DOHH2 (cell line): ENCODE measurements at regions not wholly inside any gene's neighbourhood (a gene's known extent, or its start where the extent isn't known, plus 50 kb on each side); places are given as distances from the start of the nearest gene placed in this dataset.

Experiments
- H3F3A ChIP-seq: fragments of 200-600 bp; sonication (generic), shearing (Covaris generic); 2 replicates; pipeline ENCODE4 v1.6.0; 2016; ENCODE audit warnings: antibody characterized with exemption, mild to moderate bottlenecking; ENCODE audit not compliant: control insufficient read depth, insufficient read depth
- H3K27ac ChIP-seq: fragments of 200-600 bp; sonication (generic); 2 replicates; pipeline ENCODE4 v1.5.1; 2014; ENCODE audit warnings: low read depth, mild to moderate bottlenecking, low read length, moderate library complexity
- H3K27me3 ChIP-seq: fragments of 200-600 bp; sonication (generic); 2 replicates; pipeline ENCODE4 v1.6.1; 2014; ENCODE audit warnings: mild to moderate bottlenecking, low read length, mixed read lengths; ENCODE audit not compliant: control insufficient read depth
- H3K36me3 ChIP-seq: fragments of 200-600 bp; sonication (generic); 2 replicates; pipeline ENCODE4 v1.6.1; 2014; ENCODE audit warnings: mild to moderate bottlenecking, low read length, moderate library complexity, mixed read lengths; ENCODE audit not compliant: control insufficient read depth
- H3K4me1 ChIP-seq: fragments of 200-600 bp; sonication (generic); 2 replicates; pipeline ENCODE4 v1.6.1; 2014; ENCODE audit warnings: mild to moderate bottlenecking, low read length, mixed read lengths; ENCODE audit not compliant: control insufficient read depth
- H3K4me2 ChIP-seq: fragments of 200-600 bp; sonication (generic); 2 replicates; pipeline ENCODE4 v1.6.0; 2014; ENCODE audit warnings: mild to moderate bottlenecking, low read length, moderate library complexity
- H3K4me3 ChIP-seq: fragments of 200-600 bp; sonication (generic); 2 replicates; pipeline ENCODE4 v1.5.1; 2014; ENCODE audit warnings: mild to moderate bottlenecking, low read length, mixed read lengths
- H3K79me2 ChIP-seq: fragments of 200-600 bp; sonication (generic); 2 replicates; pipeline ENCODE4 v1.6.1; 2014; ENCODE audit warnings: mild to moderate bottlenecking, low read length, mixed read lengths; ENCODE audit not compliant: control insufficient read depth
- H3K9me2 ChIP-seq: fragments of 200-600 bp; sonication (generic); replicated peaks from 2 replicates; pipeline ENCODE4 v1.6.1; 2014; ENCODE audit warnings: mild to moderate bottlenecking, low read length, mixed read lengths; ENCODE audit not compliant: control insufficient read depth
- H3K9me3 ChIP-seq: fragments of 200-600 bp; sonication (generic); 2 replicates; pipeline ENCODE4 v1.6.1; 2014; ENCODE audit warnings: antibody characterized with exemption, low read length, mixed read lengths; ENCODE audit not compliant: control insufficient read depth, insufficient read depth
- H4K20me1 ChIP-seq: fragments of 200-600 bp; sonication (generic); 2 replicates; pipeline ENCODE4 v1.6.0; 2014; ENCODE audit warnings: low read depth, mild to moderate bottlenecking, antibody characterized with exemption, low read length, moderate library complexity; ENCODE audit not compliant: control insufficient read depth, insufficient read depth
- CTCF ChIP-seq: fragments of 200-600 bp; sonication (generic); IDR thresholded peaks from one replicate; pipeline ENCODE4 v1.5.1; 2014; ENCODE audit warnings: antibody characterized with exemption, mild to moderate bottlenecking, low read depth, low read length; ENCODE audit not compliant: poor library complexity, severe bottlenecking
- EZH2phosphoT487 ChIP-seq: fragments of 200-600 bp; sonication (generic); IDR thresholded peaks from 2 replicates; pipeline ENCODE4 v1.6.1; 2017; ENCODE audit warnings: borderline replicate concordance, mild to moderate bottlenecking, antibody characterized with exemption, low read length, moderate library complexity, mixed read lengths

GRCh38 chr12:77366616-77367015, 301.2 kb upstream of the E2F7 start:
- Histone ChIP-seq H3K36me3 (no peaks in the 10 kb centered on the region), H3K4me3 (no peak overlapping the region), H3K27me3 (no peaks in the 10 kb centered on the region), H4K20me1 (no peaks in the 10 kb centered on the region), H3K79me2 (no peaks in the 10 kb centered on the region), H3K9me3 (no peaks in the 10 kb centered on the region), H3K9me2 (no peaks in the 10 kb centered on the region), H3F3A (no peaks in the 10 kb centered on the region), H3K4me1 (no peaks in the 10 kb centered on the region), H3K27ac (no peak overlapping the region), H3K4me2 (no peak overlapping the region)
- no peak for TF ChIP-seq CTCF
- no peak for TF ChIP-seq EZH2phosphoT487

GRCh38 chr12:77364400-77364799, 299.0 kb upstream of the E2F7 start:
- no peaks in the 10 kb centered on the region for H3K27me3 ChIP-seq
- H3K9me3 ChIP-seq: no peaks in the 10 kb centered on the region
- no peaks in the 10 kb centered on the region for H4K20me1 ChIP-seq
- H3K27ac ChIP-seq: no peak overlapping the region
- H3K4me1 ChIP-seq: no peaks in the 10 kb centered on the region
- H3K79me2 ChIP-seq: no peaks in the 10 kb centered on the region
- no peaks in the 10 kb centered on the region for H3F3A ChIP-seq
- no peaks in the 10 kb centered on the region for H3K36me3 ChIP-seq
- TF ChIP-seq CTCF (no peak), EZH2phosphoT487 (no peak)
- no peaks in the 10 kb centered on the region for H3K9me2 ChIP-seq
- H3K4me2 ChIP-seq: no peak overlapping the region
- no peak overlapping the region for H3K4me3 ChIP-seq

- no peaks in the 10 kb centered on the region for H4K20me1 ChIP-seq
- H3K9me3 ChIP-seq: no peaks in the 10 kb centered on the region
- no peaks in the 10 kb centered on the region for H3K27me3 ChIP-seq
- TF ChIP-seq CTCF (no peak), EZH2phosphoT487 (no peak)
- H3K9me2 ChIP-seq: no peaks in the 10 kb centered on the region
- no peak overlapping the region for H3K4me2 ChIP-seq
- no peak overlapping the region for H3K27ac ChIP-seq
- H3K36me3 ChIP-seq: no peaks in the 10 kb centered on the region
- H3F3A ChIP-seq: no peaks in the 10 kb centered on the region
- H3K79me2 ChIP-seq: no peaks in the 10 kb centered on the region
- no peak overlapping the region for H3K4me3 ChIP-seq
- no peaks in the 10 kb centered on the region for H3K4me1 ChIP-seq
Measured at GRCh38 chr12:77362509-77363210, 297.3 kb upstream of the E2F7 start.
